ENCODE measurements at regions not wholly inside any gene's neighbourhood (a gene's known extent, or its start where the extent isn't known, plus 50 kb on each side); places are given as distances from the start of the nearest gene placed in this dataset.

DNA sequence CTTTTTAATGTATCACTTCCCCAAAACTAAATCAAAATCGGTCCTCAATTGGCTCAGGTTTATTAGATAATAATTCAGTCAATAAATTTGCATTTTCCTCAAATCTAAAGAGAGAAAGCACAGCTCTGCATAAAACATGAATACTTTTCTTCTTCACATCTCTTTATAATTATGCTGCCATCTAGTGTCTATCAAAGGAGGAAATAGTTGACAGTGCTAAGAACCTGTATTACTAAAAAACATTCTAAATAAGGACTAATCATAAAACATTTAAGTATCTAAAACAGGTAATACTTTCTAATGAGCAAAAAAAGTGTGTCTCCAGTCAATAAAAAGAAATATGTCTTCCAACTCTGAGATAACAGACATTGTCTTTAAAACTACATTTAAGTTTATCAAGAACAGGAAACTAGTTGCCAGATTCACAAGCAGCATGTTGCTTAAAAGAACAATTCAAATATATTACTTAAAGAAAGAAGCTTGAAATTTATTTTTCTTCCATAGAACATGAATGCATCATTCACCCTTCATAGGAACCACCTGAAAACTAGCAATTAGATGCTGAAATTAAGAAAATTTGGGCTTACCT, 56.5 kb upstream of the DST start:
- Histone ChIP-seq H3K4me3 (no peak overlapping the region), H3K27me3 (no peaks in the 10 kb centered on the region), H3K36me3 (no peaks in the 10 kb centered on the region), H3K9me3 (no peaks in the 10 kb centered on the region), H3K4me1 (peaks cover 0 to 64% (median 16%) of the 10 kb centered on the region in 4 donors), H3K27ac (no peak overlapping the region)
- TF ChIP-seq POLR2A (IDR thresholded peaks at IDR 0.05) (no peak), EP300 (IDR thresholded peaks at IDR 0.05) (no peak), POLR2AphosphoS5 (IDR thresholded peaks at IDR 0.05) (no peak), CTCF (IDR thresholded peaks at IDR 0.05) (peak in 3 of 4 experiments; percentile 35 to 59 (median 46))
- intact Hi-C loops (cut with DNase I): loop anchor here (2.0 to 10.0 kb wide), 2 partner anchors 62 to 334 kb away; no protein-coding TSS in a partner anchor
- 1 to 54% methylated on average over 1 of the region's 1 CpG for WGBS, 2 donors
- no peak for DNase-seq

GRCh38 chr6:56695702-56696101, 53.0 kb upstream of the DST start:
- H3K4me3 ChIP-seq: no peak overlapping the region
- no peaks in the 10 kb centered on the region for H3K27me3 ChIP-seq
- intact Hi-C loops (cut with DNase I): loop anchor here (10.0 kb wide), 1 partner anchor 331 kb away; no protein-coding TSS in a partner anchor
- no peaks in the 10 kb centered on the region for H3K9me3 ChIP-seq
- no peak for DNase-seq
- no peaks in the 10 kb centered on the region for H3K36me3 ChIP-seq
- H3K27ac ChIP-seq: peak overlapping the region in 2 of 4 donors; percentile 43 to 84
- TF ChIP-seq POLR2A (IDR thresholded peaks at IDR 0.05): no peak
- no peak for TF ChIP-seq EP300 (IDR thresholded peaks at IDR 0.05)
- TF ChIP-seq CTCF (IDR thresholded peaks at IDR 0.05): no peak
- no peak for TF ChIP-seq POLR2AphosphoS5 (IDR thresholded peaks at IDR 0.05)
- peaks cover 0 to 57% (median 24%) of the 10 kb centered on the region in 4 donors for H3K4me1 ChIP-seq

DNA sequence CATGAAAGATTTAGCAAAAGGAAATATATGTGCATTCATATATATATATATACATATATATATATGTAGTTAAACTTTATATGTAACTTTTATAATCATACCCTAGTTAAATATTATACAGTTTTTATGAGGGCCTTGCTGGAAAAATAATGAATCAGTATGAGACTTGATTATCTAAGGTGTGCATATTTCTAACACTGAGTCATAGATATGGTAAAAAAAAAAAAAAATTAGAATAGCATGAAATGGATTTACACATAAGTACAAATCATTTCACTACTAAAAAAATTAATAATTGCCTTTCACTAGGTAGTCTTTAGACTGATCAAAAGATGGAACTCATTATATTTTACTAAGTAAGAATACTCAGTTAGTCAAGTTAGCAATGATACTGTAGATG, 51.3 kb upstream of the DST start:
- Histone ChIP-seq H3K27ac (peak overlapping the region; percentile 81 to 84 (median 82)), H3K4me1 (peaks cover 0 to 63% (median 38%) of the 10 kb centered on the region in 4 donors), H3K27me3 (no peaks in the 10 kb centered on the region), H3K9me3 (no peaks in the 10 kb centered on the region), H3K36me3 (no peaks in the 10 kb centered on the region), H3K4me3 (no peak overlapping the region)
- TF ChIP-seq CTCF (IDR thresholded peaks at IDR 0.05) (no peak), POLR2AphosphoS5 (IDR thresholded peaks at IDR 0.05) (no peak)
- DNase-seq: no peak
- intact Hi-C loops (cut with DNase I): loop anchor here (10.0 kb wide), 1 partner anchor 329 kb away; no protein-coding TSS in a partner anchor

GRCh38 chr6:56693246-56693607, 50.5 kb upstream of the DST start:
- Histone ChIP-seq H3K4me1 (peaks cover 0 to 66% (median 42%) of the 10 kb centered on the region in 4 donors), H3K36me3 (no peaks in the 10 kb centered on the region), H3K9me3 (no peaks in the 10 kb centered on the region), H3K27ac (peak overlapping the region; percentile 81 to 84 (median 82)), H3K27me3 (no peaks in the 10 kb centered on the region), H3K4me3 (peak overlapping the region; percentile 9 to 46 (median 42))
- no peak for TF ChIP-seq EP300 (IDR thresholded peaks at IDR 0.05)
- peak; percentile 39 to 75 (median 69) for TF ChIP-seq POLR2AphosphoS5 (IDR thresholded peaks at IDR 0.05)
- peak in 1 of 2 donors; percentile 20 for TF ChIP-seq POLR2A (IDR thresholded peaks at IDR 0.05)
- no peak for TF ChIP-seq CTCF (IDR thresholded peaks at IDR 0.05)
- 8 to 53% methylated on average over 5 of the region's 5 CpGs for WGBS, 2 donors
- intact Hi-C loops (cut with DNase I): loop anchor here (1.0 to 10.0 kb wide), 2 partner anchors 40 to 328 kb away; no protein-coding TSS in a partner anchor
- peak; percentile 94 for DNase-seq
